Thyroid gland (tissue), 4 donors: ENCODE measurements at regions not wholly inside any gene's neighbourhood (a gene's known extent, or its start where the extent isn't known, plus 50 kb on each side); places are given as distances from the start of the nearest gene placed in this dataset.
"Not testable (repeated sequence)": the region's sequence is repeated elsewhere in the genome, so short reads cannot be mapped to it uniquely, and the experiment has no call there.

ENCODE experiments used
- DNase-seq, 2 donors: peaks; one replicate each; pipeline ENCODE4 v3.0.0-alpha.2; 2019
- H3K27ac ChIP-seq, 3 donors: fragments of 200-600 bp; sonication (generic); 1 replicate in 2 of 3; 2 replicates in 1 of 3; pipeline ENCODE4 v1.5.1; 2016 to 2019; ENCODE audit warnings: mild to moderate bottlenecking in 1 of 3, moderate library complexity in 1 of 3
- H3K27me3 ChIP-seq: fragments of 200-600 bp; sonication (generic); one replicate; pipeline ENCODE4 v1.5.1; 2019
- H3K36me3 ChIP-seq, 2 donors: fragments of 200-600 bp; sonication (generic); one replicate each; pipeline ENCODE4 v1.5.1; 2016 to 2019
- H3K4me1 ChIP-seq, 2 donors: fragments of 200-600 bp; sonication (generic); one replicate each; pipeline ENCODE4 v1.5.1; 2017 to 2019
- H3K4me3 ChIP-seq, 3 donors: fragments of 200-600 bp; sonication (generic); replicated peaks in 1 of 3; 1 replicate in 2 of 3; 2 replicates in 1 of 3; pipeline ENCODE4 v1.5.1; 2016; ENCODE audit warnings: mild to moderate bottlenecking in 1 of 3
- H3K9me3 ChIP-seq: fragments of 200-600 bp; sonication (generic); one replicate; pipeline ENCODE4 v1.5.1; 2017
- CTCF ChIP-seq, 6 experiments: fragments of 200-600 bp in 3 of 6; fragments of 450-650 bp in 3 of 6; sonication (generic) in 3 of 6; IDR thresholded peaks; one replicate each; pipeline ENCODE4 v1.5.1; 2016 to 2019; ENCODE audit warnings: antibody characterized with exemption in 6 of 6, mild to moderate bottlenecking in 2 of 6, inconsistent platforms in 1 of 6, moderate library complexity in 1 of 6
- POLR2A ChIP-seq, 2 donors: fragments of 450-650 bp; IDR thresholded peaks; one replicate each; pipeline ENCODE4 v1.6.1; 2017; ENCODE audit warnings: antibody characterized with exemption in 2 of 2, mild to moderate bottlenecking in 2 of 2, moderate library complexity in 1 of 2
- WGBS, 2 donors: methylation state at CpG; one replicate each; pipeline ENCODE4 v1.1.5; 2017; 5-methylcytosine and 5-hydroxymethylcytosine counted together
- intact Hi-C: fragments of 100-400 bp; cut with DNase I; formaldehyde crosslinking; loops from one replicate; pipeline ENCODE4 v1.15.1; 2023

- TF ChIP-seq CTCF (IDR thresholded peaks at IDR 0.05), result no peak
- no peak for TF ChIP-seq POLR2A (IDR thresholded peaks at IDR 0.05)
- 90% methylated on average over 3 of the region's 3 CpGs for WGBS, 2 donors
- intact Hi-C loops, result no loop called here
- no peak overlapping the region for H3K4me3 ChIP-seq
- no peaks in the 10 kb centered on the region for H3K9me3 ChIP-seq
- H3K27ac ChIP-seq, result no peak overlapping the region
- DNase-seq, result no peak
- no peaks in the 10 kb centered on the region for H3K36me3 ChIP-seq
- no peaks in the 10 kb centered on the region for H3K4me1 ChIP-seq
- H3K27me3 ChIP-seq, result no peaks in the 10 kb centered on the region
Measured at GRCh38 chr21:21858502-21859334, 860.5 kb downstream of the NCAM2 start.

GRCh38 chr21:21860888-21861287 lies 862.7 kb downstream of the NCAM2 start:
- DNase-seq, result no peak
- WGBS, 2 donors, result 43 to 49% methylated on average over 2 of the region's 2 CpGs
- Histone ChIP-seq H3K27ac (no peak overlapping the region), H3K4me3 (no peak overlapping the region), H3K27me3 (no peaks in the 10 kb centered on the region), H3K36me3 (no peaks in the 10 kb centered on the region), H3K9me3 (no peaks in the 10 kb centered on the region), H3K4me1 (no peaks in the 10 kb centered on the region)
- no peak for TF ChIP-seq CTCF (IDR thresholded peaks at IDR 0.05)
- TF ChIP-seq POLR2A (IDR thresholded peaks at IDR 0.05), result no peak
- intact Hi-C loops, result no loop called here

- Histone ChIP-seq H3K27ac (no peak overlapping the region), H3K4me1 (no peaks in the 10 kb centered on the region), H3K27me3 (no peaks in the 10 kb centered on the region), H3K36me3 (no peaks in the 10 kb centered on the region), H3K9me3 (no peaks in the 10 kb centered on the region), H3K4me3 (no peak overlapping the region)
- no peak for DNase-seq
- TF ChIP-seq POLR2A (IDR thresholded peaks at IDR 0.05), result no peak
- no peak for TF ChIP-seq CTCF (IDR thresholded peaks at IDR 0.05)
- intact Hi-C loops, result no loop called here
- 67 to 72% methylated on average over 4 of the region's 4 CpGs for WGBS, 2 donors
Measured at GRCh38 chr21:21864321-21864840, 866.2 kb downstream of the NCAM2 start.

- H3K27me3 ChIP-seq, result no peaks in the 10 kb centered on the region
- no peaks in the 10 kb centered on the region for H3K9me3 ChIP-seq
- no peak overlapping the region for H3K27ac ChIP-seq
- no peak for DNase-seq
- TF ChIP-seq POLR2A (IDR thresholded peaks at IDR 0.05), result no peak
- no peak for TF ChIP-seq CTCF (IDR thresholded peaks at IDR 0.05)
- no peaks in the 10 kb centered on the region for H3K36me3 ChIP-seq
- no peak overlapping the region for H3K4me3 ChIP-seq
- intact Hi-C loops, result no loop called here
- no peaks in the 10 kb centered on the region for H3K4me1 ChIP-seq
- 52 to 60% methylated on average over 2 of the region's 2 CpGs for WGBS, 2 donors
Measured at GRCh38 chr21:21897275-21897883, 899.2 kb downstream of the NCAM2 start.

GRCh38 chr21:21898801-21899200 lies 900.6 kb downstream of the NCAM2 start:
- Histone ChIP-seq H3K9me3 (no peaks in the 10 kb centered on the region), H3K4me1 (no peaks in the 10 kb centered on the region), H3K27ac (no peak overlapping the region), H3K36me3 (no peaks in the 10 kb centered on the region), H3K4me3 (no peak overlapping the region), H3K27me3 (no peaks in the 10 kb centered on the region)
- intact Hi-C loops, result no loop called here
- TF ChIP-seq POLR2A (IDR thresholded peaks at IDR 0.05) (no peak), CTCF (IDR thresholded peaks at IDR 0.05) (no peak)
- no peak for DNase-seq
- 97 to 98% methylated on average over 1 of the region's 1 CpG for WGBS, 2 donors

- H3K4me1 ChIP-seq, H3K36me3 ChIP-seq, intact Hi-C loops, H3K4me3 ChIP-seq, H3K27ac ChIP-seq, H3K27me3 ChIP-seq, DNase-seq, H3K9me3 ChIP-seq: not testable (repeated sequence)
- WGBS, 2 donors, result 90 to 92% methylated on average over 10 to 20 of the region's 28 CpGs
Measured at GRCh38 chr21:21902416-21902815, 904.2 kb downstream of the NCAM2 start.
